ENCODE measurements at regions not wholly inside any gene's neighbourhood (a gene's known extent, or its start where the extent isn't known, plus 50 kb on each side); places are given as distances from the start of the nearest gene placed in this dataset.

GRCh38 chr14:89630101-89630829 is 213.2 kb upstream of the FOXN3 start:
- no peak for ATAC-seq
- peaks cover 4% of the 10 kb centered on the region for H3K4me1 ChIP-seq
- H3K4me3 ChIP-seq, result no peak overlapping the region
- H3K36me3 ChIP-seq (ENCODE audit: insufficient read depth in 1 of 2, low read depth in 1 of 2), result no peaks in the 10 kb centered on the region
- intact Hi-C loops (cut with DNase I), result no loop called here
- no peaks in the 10 kb centered on the region for H3K9me3 ChIP-seq
- TF ChIP-seq CTCF (IDR thresholded peaks at IDR 0.05), result no peak
- no peak for DNase-seq
- H3K27ac ChIP-seq, result no peak overlapping the region
- no peaks in the 10 kb centered on the region for H3K27me3 ChIP-seq (ENCODE audit: insufficient read depth in 3 of 3, low read length in 2 of 3)
- 75 to 88% (median 81%) methylated on average over 7 of the region's 7 CpGs for WGBS, 3 donors

- H3K4me3 ChIP-seq, result no peak overlapping the region
- 71 to 78% (median 74%) methylated on average over 8 of the region's 8 CpGs for WGBS, 3 donors
- no peak for DNase-seq
- H3K36me3 ChIP-seq (ENCODE audit: insufficient read depth in 1 of 2, low read depth in 1 of 2), result no peaks in the 10 kb centered on the region
- peaks cover 12% of the 10 kb centered on the region for H3K4me1 ChIP-seq
- intact Hi-C loops (cut with DNase I), result loop anchor here in 1 of 2 donors (5.0 kb wide), 1 partner anchor 73 kb away; no protein-coding TSS in a partner anchor
- no peaks in the 10 kb centered on the region for H3K27me3 ChIP-seq (ENCODE audit: insufficient read depth in 3 of 3, low read length in 2 of 3)
- no peak overlapping the region for H3K27ac ChIP-seq
- no peak for ATAC-seq
- TF ChIP-seq CTCF (IDR thresholded peaks at IDR 0.05), result no peak
- no peaks in the 10 kb centered on the region for H3K9me3 ChIP-seq
Measured at GRCh38 chr14:89629383-89629782, 212.3 kb upstream of the FOXN3 start.

DNA sequence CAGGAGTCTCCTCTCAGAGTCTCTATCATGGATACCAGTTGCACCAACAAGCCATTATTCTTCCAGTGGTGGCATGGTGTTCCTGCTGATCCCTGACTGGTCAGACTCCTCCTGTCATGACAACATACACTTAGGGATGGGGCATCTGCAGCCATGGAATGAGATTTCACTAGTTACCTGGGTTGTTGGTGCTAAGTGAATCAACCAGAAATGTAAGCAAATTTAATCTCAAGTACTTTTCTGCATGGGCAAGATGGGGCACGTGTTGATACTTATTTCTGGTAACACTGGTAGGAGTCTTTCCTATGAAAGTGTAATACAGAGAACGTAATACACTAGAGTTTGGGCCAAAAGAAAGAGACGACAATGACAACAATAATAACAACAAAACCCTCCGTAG is 211.5 kb upstream of the FOXN3 start:
- ATAC-seq (no peak), DNase-seq (no peak)
- H3K27me3 ChIP-seq (ENCODE audit: insufficient read depth in 3 of 3, low read length in 2 of 3), result no peaks in the 10 kb centered on the region
- intact Hi-C loops (cut with DNase I), result loop anchor here in 1 of 2 donors (5.0 kb wide), 1 partner anchor 74 kb away; no protein-coding TSS in a partner anchor
- TF ChIP-seq CTCF (IDR thresholded peaks at IDR 0.05), result no peak
- no peaks in the 10 kb centered on the region for H3K9me3 ChIP-seq
- H3K27ac ChIP-seq, result no peak overlapping the region
- 88 to 93% (median 93%) methylated on average over 4 of the region's 4 CpGs for WGBS, 3 donors
- no peak overlapping the region for H3K4me3 ChIP-seq
- H3K36me3 ChIP-seq (ENCODE audit: insufficient read depth in 1 of 2, low read depth in 1 of 2), result no peaks in the 10 kb centered on the region
- H3K4me1 ChIP-seq, result peaks cover 16% of the 10 kb centered on the region

GRCh38 chr14:89626233-89626806 is 209.3 kb upstream of the FOXN3 start:
- Histone ChIP-seq H3K36me3 (ENCODE audit: insufficient read depth in 1 of 2, low read depth in 1 of 2) (no peaks in the 10 kb centered on the region), H3K9me3 (no peaks in the 10 kb centered on the region), H3K27ac (no peak overlapping the region), H3K4me1 (peaks cover 16% of the 10 kb centered on the region), H3K27me3 (ENCODE audit: insufficient read depth in 3 of 3, low read length in 2 of 3) (no peaks in the 10 kb centered on the region), H3K4me3 (no peak overlapping the region)
- DNase-seq, result no peak
- intact Hi-C loops (cut with DNase I), result loop anchor here in 1 of 2 donors (5.0 kb wide), 1 partner anchor 76 kb away; no protein-coding TSS in a partner anchor
- WGBS, 3 donors, result 89 to 95% (median 90%) methylated on average over 6 of the region's 6 CpGs
- no peak for TF ChIP-seq CTCF (IDR thresholded peaks at IDR 0.05)
- ATAC-seq, result no peak

Data from psoas muscle (tissue), 7 donors.